ENCODE measurements at regions not wholly inside any gene's neighbourhood (a gene's known extent, or its start where the extent isn't known, plus 50 kb on each side); places are given as distances from the start of the nearest gene placed in this dataset.

DNA sequence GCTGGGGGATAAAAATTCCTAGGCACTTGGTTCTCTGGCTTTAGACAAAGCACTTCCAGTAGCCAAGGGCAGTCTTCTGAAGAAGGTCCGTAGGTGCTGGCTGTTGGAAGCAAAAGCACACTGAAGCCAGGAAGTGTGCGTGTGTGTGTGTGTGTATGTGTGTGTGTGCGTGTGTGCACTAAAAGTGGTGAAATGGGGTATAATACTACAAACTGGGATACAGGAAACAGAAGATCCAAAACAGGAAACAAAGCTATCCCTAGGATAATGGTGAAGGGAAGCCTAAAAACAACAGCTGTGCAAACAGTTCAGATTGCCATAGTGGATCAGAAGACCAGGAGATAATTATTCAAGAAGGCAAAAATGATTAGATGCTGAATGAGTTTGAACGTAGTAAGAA is 103.4 kb downstream of the IL20RB start:
- no peak overlapping the region for H2BK12ac ChIP-seq (ENCODE audit: low read length in 2 of 2)
- H3K4me3 ChIP-seq (ENCODE audit: insufficient read depth in 1 of 2, low read depth in 1 of 2, low read length in 2 of 2), result no peak overlapping the region
- no peak for DNase-seq
- no peak overlapping the region for H3K4me2 ChIP-seq (ENCODE audit: low read length, poor library complexity, severe bottlenecking)
- no peaks in the 10 kb centered on the region for H3K79me1 ChIP-seq (replicated peaks; ENCODE audit: low read length, poor library complexity, severe bottlenecking)
- no peak overlapping the region for H2BK120ac ChIP-seq (ENCODE audit: low read depth, low read length)
- no peak overlapping the region for H3K9ac ChIP-seq (ENCODE audit: low read length)
- no peaks in the 10 kb centered on the region for H3K36me3 ChIP-seq (ENCODE audit: control insufficient read depth in 1 of 2, insufficient read depth in 2 of 2, low read depth in 1 of 2, low read length in 2 of 2)
- no peak overlapping the region for H3K23ac ChIP-seq (ENCODE audit: low read length in 2 of 2)
- no peaks in the 10 kb centered on the region for H3K9me3 ChIP-seq (ENCODE audit: control insufficient read depth, low read length)
- H4K91ac ChIP-seq (ENCODE audit: low read length), result no peak overlapping the region
- H3K18ac ChIP-seq (ENCODE audit: low read depth in 1 of 2, low read length in 2 of 2), result no peak overlapping the region
- H3K27me3 ChIP-seq (ENCODE audit: control insufficient read depth in 1 of 2, insufficient read depth in 1 of 2, low read length in 2 of 2), result peaks cover 6 to 13% of the 10 kb centered on the region in 2 experiments
- H4K8ac ChIP-seq (ENCODE audit: low read length), result no peak overlapping the region
- H3K4ac ChIP-seq (ENCODE audit: low read depth in 1 of 2, low read length in 2 of 2), result no peak overlapping the region
- no peak overlapping the region for H3K27ac ChIP-seq (ENCODE audit: low read length, poor library complexity, severe bottlenecking)
- H3K14ac ChIP-seq (ENCODE audit: low read length in 2 of 2), result no peak overlapping the region
- H3K4me1 ChIP-seq (ENCODE audit: control insufficient read depth, insufficient read depth, low read depth, low read length), result no peaks in the 10 kb centered on the region
- no peak overlapping the region for H2BK15ac ChIP-seq (ENCODE audit: low read depth, poor library complexity, severe bottlenecking)
- no peak overlapping the region for H2AFZ ChIP-seq (ENCODE audit: low read depth, low read length)
- H2BK5ac ChIP-seq (ENCODE audit: low read depth, low read length, poor library complexity, severe bottlenecking), result no peak overlapping the region
- WGBS, result 85% methylated on average over 4 of the region's 4 CpGs
- H2AK5ac ChIP-seq (ENCODE audit: low read length, severe bottlenecking), result no peak overlapping the region

DNA sequence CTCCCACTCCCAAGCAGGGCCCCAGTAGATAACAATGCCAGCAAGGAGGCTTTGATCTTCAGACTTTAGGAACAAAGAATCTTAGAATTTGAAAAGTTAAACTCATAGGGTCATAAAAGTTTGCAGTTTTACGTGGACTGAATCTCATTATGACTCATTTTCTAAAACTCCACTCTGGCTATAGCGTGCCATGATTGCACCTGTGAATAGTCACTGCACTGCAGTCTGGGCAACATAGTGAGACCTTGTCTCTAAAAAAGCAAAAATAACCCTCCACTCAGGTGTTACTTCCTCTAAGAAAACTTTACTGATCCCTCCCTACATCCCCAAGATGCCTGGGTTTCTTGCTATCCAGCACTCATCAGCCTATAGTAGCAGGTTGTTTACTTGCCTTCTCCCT is 104.5 kb downstream of the IL20RB start:
- no peak overlapping the region for H3K9ac ChIP-seq (ENCODE audit: low read length)
- WGBS, result 81% methylated on average over 2 of the region's 2 CpGs
- no peak overlapping the region for H2AK5ac ChIP-seq (ENCODE audit: low read length, severe bottlenecking)
- no peak overlapping the region for H3K4me3 ChIP-seq (ENCODE audit: insufficient read depth in 1 of 2, low read depth in 1 of 2, low read length in 2 of 2)
- no peak overlapping the region for H3K23ac ChIP-seq (ENCODE audit: low read length in 2 of 2)
- no peaks in the 10 kb centered on the region for H3K36me3 ChIP-seq (ENCODE audit: control insufficient read depth in 1 of 2, insufficient read depth in 2 of 2, low read depth in 1 of 2, low read length in 2 of 2)
- H3K4me2 ChIP-seq (ENCODE audit: low read length, poor library complexity, severe bottlenecking), result no peak overlapping the region
- H4K91ac ChIP-seq (ENCODE audit: low read length), result no peak overlapping the region
- no peak overlapping the region for H3K4ac ChIP-seq (ENCODE audit: low read depth in 1 of 2, low read length in 2 of 2)
- DNase-seq, result no peak
- no peak overlapping the region for H2BK120ac ChIP-seq (ENCODE audit: low read depth, low read length)
- no peak overlapping the region for H4K8ac ChIP-seq (ENCODE audit: low read length)
- H2BK15ac ChIP-seq (ENCODE audit: low read depth, poor library complexity, severe bottlenecking), result no peak overlapping the region
- H3K9me3 ChIP-seq (ENCODE audit: control insufficient read depth, low read length), result no peaks in the 10 kb centered on the region
- H3K14ac ChIP-seq (ENCODE audit: low read length in 2 of 2), result no peak overlapping the region
- no peaks in the 10 kb centered on the region for H3K79me1 ChIP-seq (replicated peaks; ENCODE audit: low read length, poor library complexity, severe bottlenecking)
- no peaks in the 10 kb centered on the region for H3K4me1 ChIP-seq (ENCODE audit: control insufficient read depth, insufficient read depth, low read depth, low read length)
- H2BK5ac ChIP-seq (ENCODE audit: low read depth, low read length, poor library complexity, severe bottlenecking), result no peak overlapping the region
- peaks cover 11 to 13% of the 10 kb centered on the region in 2 experiments for H3K27me3 ChIP-seq (ENCODE audit: control insufficient read depth in 1 of 2, insufficient read depth in 1 of 2, low read length in 2 of 2)
- H3K18ac ChIP-seq (ENCODE audit: low read depth in 1 of 2, low read length in 2 of 2), result no peak overlapping the region
- H3K27ac ChIP-seq (ENCODE audit: low read length, poor library complexity, severe bottlenecking), result no peak overlapping the region
- H2AFZ ChIP-seq (ENCODE audit: low read depth, low read length), result no peak overlapping the region
- H2BK12ac ChIP-seq (ENCODE audit: low read length in 2 of 2), result no peak overlapping the region

DNA sequence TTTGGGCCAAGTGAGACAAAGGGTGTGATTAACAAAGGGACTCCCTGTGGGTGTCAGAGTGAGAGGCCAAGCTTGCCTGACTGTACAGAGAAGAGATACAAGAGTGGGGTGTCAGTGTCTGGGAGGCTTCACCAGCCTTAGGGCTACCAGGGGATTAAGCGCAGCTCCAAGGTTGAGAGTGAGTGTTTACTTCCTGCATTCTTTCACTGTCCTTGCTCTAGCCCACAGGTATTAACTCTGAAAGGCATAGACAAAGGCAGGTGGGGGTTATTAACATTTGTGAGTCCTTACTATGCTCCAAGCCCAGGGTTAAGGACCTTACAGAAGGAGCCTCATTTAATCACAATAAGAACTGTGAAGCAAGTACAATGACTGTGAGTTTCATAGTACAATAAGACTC is 107.6 kb downstream of the IL20RB start:
- Histone ChIP-seq H3K27ac (ENCODE audit: low read length, poor library complexity, severe bottlenecking) (no peak overlapping the region), H2AFZ (ENCODE audit: low read depth, low read length) (no peak overlapping the region), H2AK5ac (ENCODE audit: low read length, severe bottlenecking) (no peak overlapping the region), H3K9me3 (ENCODE audit: control insufficient read depth, low read length) (no peaks in the 10 kb centered on the region), H3K23ac (ENCODE audit: low read length in 2 of 2) (no peak overlapping the region), H2BK15ac (ENCODE audit: low read depth, poor library complexity, severe bottlenecking) (no peak overlapping the region), H3K27me3 (ENCODE audit: control insufficient read depth in 1 of 2, insufficient read depth in 1 of 2, low read length in 2 of 2) (peaks cover 11 to 13% of the 10 kb centered on the region in 2 experiments), H2BK120ac (ENCODE audit: low read depth, low read length) (no peak overlapping the region), H2BK5ac (ENCODE audit: low read depth, low read length, poor library complexity, severe bottlenecking) (no peak overlapping the region), H3K9ac (ENCODE audit: low read length) (no peak overlapping the region), H3K4me2 (ENCODE audit: low read length, poor library complexity, severe bottlenecking) (no peak overlapping the region), H3K79me1 (replicated peaks; ENCODE audit: low read length, poor library complexity, severe bottlenecking) (no peaks in the 10 kb centered on the region), H3K36me3 (ENCODE audit: control insufficient read depth in 1 of 2, insufficient read depth in 2 of 2, low read depth in 1 of 2, low read length in 2 of 2) (no peaks in the 10 kb centered on the region), H3K18ac (ENCODE audit: low read depth in 1 of 2, low read length in 2 of 2) (no peak overlapping the region), H3K4ac (ENCODE audit: low read depth in 1 of 2, low read length in 2 of 2) (no peak overlapping the region), H4K91ac (ENCODE audit: low read length) (no peak overlapping the region), H3K4me1 (ENCODE audit: control insufficient read depth, insufficient read depth, low read depth, low read length) (no peaks in the 10 kb centered on the region), H3K4me3 (ENCODE audit: insufficient read depth in 1 of 2, low read depth in 1 of 2, low read length in 2 of 2) (no peak overlapping the region), H3K14ac (ENCODE audit: low read length in 2 of 2) (no peak overlapping the region), H2BK12ac (ENCODE audit: low read length in 2 of 2) (no peak overlapping the region), H4K8ac (ENCODE audit: low read length) (no peak overlapping the region)
- no peak for DNase-seq
- WGBS, result 38% methylated on average over 1 of the region's 1 CpG

DNA sequence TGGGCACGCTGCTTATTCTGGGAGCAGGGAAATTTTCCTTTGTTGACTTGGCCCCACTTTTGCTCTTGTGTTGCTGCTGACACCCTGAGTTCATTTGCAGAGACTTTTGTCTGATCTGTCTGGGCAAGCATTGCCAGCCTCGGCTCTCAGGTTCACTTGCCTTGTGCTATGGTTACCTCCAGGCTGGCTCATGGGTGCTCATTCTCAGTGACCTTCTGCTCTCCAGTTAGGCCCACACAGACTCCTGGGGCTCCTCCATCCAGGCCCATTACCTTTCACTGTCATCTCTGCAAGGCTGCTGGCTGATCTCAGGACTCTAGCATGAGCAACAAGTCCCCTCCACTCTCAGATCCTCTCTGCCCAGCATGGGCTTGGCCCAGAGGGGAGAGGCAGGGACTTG is 108.3 kb downstream of the IL20RB start:
- no peak overlapping the region for H3K18ac ChIP-seq (ENCODE audit: low read depth in 1 of 2, low read length in 2 of 2)
- DNase-seq, result no peak
- H2BK120ac ChIP-seq (ENCODE audit: low read depth, low read length), result no peak overlapping the region
- no peak overlapping the region for H3K27ac ChIP-seq (ENCODE audit: low read length, poor library complexity, severe bottlenecking)
- H2BK5ac ChIP-seq (ENCODE audit: low read depth, low read length, poor library complexity, severe bottlenecking), result no peak overlapping the region
- no peaks in the 10 kb centered on the region for H3K36me3 ChIP-seq (ENCODE audit: control insufficient read depth in 1 of 2, insufficient read depth in 2 of 2, low read depth in 1 of 2, low read length in 2 of 2)
- H2BK12ac ChIP-seq (ENCODE audit: low read length in 2 of 2), result no peak overlapping the region
- H3K79me1 ChIP-seq (replicated peaks; ENCODE audit: low read length, poor library complexity, severe bottlenecking), result no peaks in the 10 kb centered on the region
- H2AK5ac ChIP-seq (ENCODE audit: low read length, severe bottlenecking), result no peak overlapping the region
- H3K23ac ChIP-seq (ENCODE audit: low read length in 2 of 2), result no peak overlapping the region
- WGBS, result 74% methylated on average over 2 of the region's 2 CpGs
- H3K4me2 ChIP-seq (ENCODE audit: low read length, poor library complexity, severe bottlenecking), result no peak overlapping the region
- H2AFZ ChIP-seq (ENCODE audit: low read depth, low read length), result no peak overlapping the region
- no peaks in the 10 kb centered on the region for H3K9me3 ChIP-seq (ENCODE audit: control insufficient read depth, low read length)
- H3K9ac ChIP-seq (ENCODE audit: low read length), result no peak overlapping the region
- no peak overlapping the region for H4K8ac ChIP-seq (ENCODE audit: low read length)
- no peak overlapping the region for H2BK15ac ChIP-seq (ENCODE audit: low read depth, poor library complexity, severe bottlenecking)
- H3K4me3 ChIP-seq (ENCODE audit: insufficient read depth in 1 of 2, low read depth in 1 of 2, low read length in 2 of 2), result no peak overlapping the region
- peaks cover 9 to 13% of the 10 kb centered on the region in 2 experiments for H3K27me3 ChIP-seq (ENCODE audit: control insufficient read depth in 1 of 2, insufficient read depth in 1 of 2, low read length in 2 of 2)
- H3K4me1 ChIP-seq (ENCODE audit: control insufficient read depth, insufficient read depth, low read depth, low read length), result no peaks in the 10 kb centered on the region
- H3K14ac ChIP-seq (ENCODE audit: low read length in 2 of 2), result no peak overlapping the region
- no peak overlapping the region for H3K4ac ChIP-seq (ENCODE audit: low read depth in 1 of 2, low read length in 2 of 2)
- H4K91ac ChIP-seq (ENCODE audit: low read length), result no peak overlapping the region

Measured in mesenchymal stem cell (in vitro differentiated cells and primary cell).